K562 (cell line): ENCODE measurements at regions not wholly inside any gene's neighbourhood (a gene's known extent, or its start where the extent isn't known, plus 50 kb on each side); places are given as distances from the start of the nearest gene placed in this dataset.
"Not testable (repeated sequence)": the region's sequence is repeated elsewhere in the genome, so short reads cannot be mapped to it uniquely, and the experiment has no call there.

ENCODE experiments used
- ATAC-seq: fragments of 200-7000 bp; cut with Tn5 transposase; 3 replicates; pipeline ENCODE4 v1.9.1; 2020; ENCODE audit warnings: moderate library complexity
- BruUV-seq: library from RNA; stranded (reverse); fragments of 400-500 nt; replicated peaks from 2 replicates; lab custom pipeline; 2021; lab: Mats Ljungman, UMichigan
- CTCF ChIA-PET: fragments of 300-600 bp; formaldehyde crosslinking; extraction: SDS; loops from one replicate; lab custom pipeline; 2021; ENCODE audit warnings: low intra/inter-chr PET ratio; lab: Yijun Ruan, JAX
- POLR2A ChIA-PET: fragments of 300-600, 350-650 bp; sonication (Branson Sonifier 250); formaldehyde crosslinking; extraction: SDS; loops from one replicate; lab custom pipeline; 2021; ENCODE audit warnings: antibody characterized with exemption, inconsistent platforms; lab: Yijun Ruan, JAX
- DNase-seq, 4 experiments: peaks; one replicate each; pipeline versions ENCODE4 v3.0.0 to v3.0.0-alpha.2; 2011 to 2018; ENCODE audit warnings: low spot score in 3 of 4, mixed read lengths in 3 of 4; ENCODE audit errors: extremely low read depth in 1 of 4
- FAIRE-seq: peaks from 2 replicates; lab custom pipeline; 2011; peaks lifted over from hg19 to GRCh38; lab: Jason Lieb, UNC
- H2AFZ ChIP-seq: 2 replicates; pipeline ENCODE4 v1.6.0; 2011; ENCODE audit warnings: low read depth, low read length, control low read depth, inconsistent platforms
- H3K27ac ChIP-seq: fragments of 200-600 bp; 3 replicates; pipeline ENCODE4 v1.8.0; 2011; ENCODE audit warnings: low read depth, mild to moderate bottlenecking, control low read depth, inconsistent platforms, low read length, moderate library complexity, mixed read lengths; ENCODE audit errors: extremely low read depth
- H3K27me3 ChIP-seq, 2 experiments: fragments of 300-600 bp in 1 of 2; 2 replicates in 1 of 2; 3 replicates in 1 of 2; pipeline versions ENCODE4 v1.6.0 to v1.8.0; 2011; ENCODE audit warnings: inconsistent platforms in 2 of 2, low read length in 2 of 2, mild to moderate bottlenecking in 1 of 2, mixed read lengths in 1 of 2, moderate library complexity in 1 of 2; ENCODE audit not compliant: control insufficient read depth in 2 of 2, insufficient read depth in 2 of 2
- H3K36me3 ChIP-seq: fragments of 300-600 bp; 3 replicates; pipeline ENCODE4 v1.8.0; 2011; ENCODE audit warnings: mild to moderate bottlenecking, low read length, inconsistent platforms; ENCODE audit not compliant: control insufficient read depth, insufficient read depth
- H3K4me1 ChIP-seq, 2 experiments: fragments of 200-600 bp in 1 of 2; replicated peaks in 1 of 2; 2 replicates in 1 of 2; 3 replicates in 1 of 2; pipeline versions ENCODE4 v1.5.1 to v1.8.0; 2011; ENCODE audit warnings: inconsistent platforms in 2 of 2, low read length in 2 of 2, mild to moderate bottlenecking in 1 of 2, mixed read lengths in 1 of 2, moderate library complexity in 1 of 2; ENCODE audit not compliant: control insufficient read depth in 2 of 2, insufficient read depth in 2 of 2
- H3K4me2 ChIP-seq: 2 replicates; pipeline ENCODE4 v1.6.1; 2011; ENCODE audit warnings: low read length, control low read depth, inconsistent platforms, mixed read lengths; ENCODE audit not compliant: insufficient read depth
- H3K4me3 ChIP-seq: fragments of 200-600 bp; sonication (generic), shearing (Covaris generic); 2 replicates; pipeline ENCODE4 v1.5.1; 2016; ENCODE audit warnings: control low read depth, inconsistent platforms
- H3K79me2 ChIP-seq: fragments of 200-600 bp; 3 replicates; pipeline ENCODE4 v1.8.0; 2011; ENCODE audit warnings: low read length, inconsistent platforms; ENCODE audit not compliant: control insufficient read depth, insufficient read depth
- H3K9ac ChIP-seq, 2 experiments: 2 replicates each; pipeline versions ENCODE4 v1.6.0 to v1.6.1; 2011; ENCODE audit warnings: low read depth in 2 of 2, low read length in 2 of 2, control low read depth in 1 of 2, inconsistent platforms in 1 of 2, mild to moderate bottlenecking in 1 of 2, mixed read lengths in 1 of 2; ENCODE audit not compliant: insufficient read depth in 1 of 2
- H3K9me1 ChIP-seq: one replicate; pipeline ENCODE4 v1.6.0; 2011; ENCODE audit warnings: inconsistent platforms, mild to moderate bottlenecking, low read length, moderate library complexity; ENCODE audit not compliant: control insufficient read depth, insufficient read depth
- H3K9me3 ChIP-seq: replicated peaks from 2 replicates; pipeline ENCODE4 v1.5.1; 2011; ENCODE audit warnings: low read depth, low read length, inconsistent platforms; ENCODE audit not compliant: control insufficient read depth, insufficient read depth
- H4K20me1 ChIP-seq: replicated peaks from 2 replicates; pipeline ENCODE4 v1.6.1; 2011; ENCODE audit warnings: low read length, inconsistent platforms, mixed read lengths; ENCODE audit not compliant: control insufficient read depth, insufficient read depth
- ARHGAP35 ChIP-seq: fragments of 450-650 bp; IDR thresholded peaks from 2 replicates; pipeline ENCODE4 v1.6.1; 2018; ENCODE audit not compliant: partially characterized antibody
- ASH1L ChIP-seq: fragments of 450-650 bp; IDR thresholded peaks from 2 replicates; pipeline ENCODE4 v1.6.1; 2018; ENCODE audit warnings: borderline replicate concordance, mild to moderate bottlenecking, low read depth; ENCODE audit not compliant: partially characterized antibody
- COPS2 ChIP-seq: fragments of 450-650 bp; conservative IDR thresholded peaks from 2 replicates; pipeline ENCODE4 v1.6.1; 2016; ENCODE audit warnings: mild to moderate bottlenecking, moderate library complexity
- CREB5 ChIP-seq: fragments of 250-450 bp; sonication (Bioruptor Pico); IDR thresholded peaks from 2 replicates; pipeline ENCODE4 v1.5.0; 2020; ENCODE audit warnings: mild to moderate bottlenecking
- CXXC5 ChIP-seq: fragments of 250-450 bp; sonication (Bioruptor Pico); IDR thresholded peaks from 2 replicates; pipeline ENCODE4 v1.8.0; 2022; ENCODE audit warnings: inconsistent platforms, mild to moderate bottlenecking, moderate library complexity
- ESRRA ChIP-seq: fragments of 450-650 bp; IDR thresholded peaks from 2 replicates; pipeline ENCODE4 v1.6.1; 2014; ENCODE audit warnings: low read depth, mild to moderate bottlenecking, moderate library complexity, borderline replicate concordance
- JUND ChIP-seq, 2 experiments: IDR thresholded peaks; 2 replicates in 1 of 2; 3 replicates in 1 of 2; pipeline ENCODE4 v1.6.1; 2011; ENCODE audit warnings: borderline replicate concordance in 2 of 2, low read depth in 2 of 2, low read length in 2 of 2, improper control_type of control experiment in 1 of 2, missing biosample characterization in 1 of 2, missing genetic modification characterization in 1 of 2, missing genetic modification reagents in 1 of 2
- MCM5 ChIP-seq: fragments of 450-650 bp; IDR thresholded peaks from 2 replicates; pipeline ENCODE4 v1.6.1; 2016; ENCODE audit warnings: low read depth
- POLR2AphosphoS5 ChIP-seq: IDR thresholded peaks from 2 replicates; pipeline ENCODE4 v1.6.1; 2011; ENCODE audit warnings: mild to moderate bottlenecking, low read depth, low read length, moderate library complexity; ENCODE audit not compliant: control insufficient read depth, insufficient read depth
- SIX5 ChIP-seq, 2 experiments: IDR thresholded peaks; 2 replicates each; pipeline ENCODE4 v1.6.1; 2011; ENCODE audit warnings: low read length in 2 of 2, borderline replicate concordance in 1 of 2, low read depth in 1 of 2, mild to moderate bottlenecking in 1 of 2, moderate library complexity in 1 of 2; ENCODE audit not compliant: insufficient read depth in 1 of 2
- YBX1 ChIP-seq: fragments of 450-650 bp; IDR thresholded peaks from 2 replicates; pipeline ENCODE4 v1.7.1; 2016; ENCODE audit warnings: mild to moderate bottlenecking
- ZNF75A ChIP-seq: fragments of 450-650 bp; formaldehyde crosslinking; IDR thresholded peaks from 2 replicates; pipeline ENCODE4 v1.4.0; 2020; ENCODE audit warnings: mild to moderate bottlenecking
- WGBS: fragments of 100-300 bp; shearing (Covaris generic); methylation state at CpG from one replicate; pipeline ENCODE4 v1.1.6; 2016; ENCODE audit warnings: low coverage, mixed read lengths; ENCODE audit not compliant: insufficient coverage; ENCODE audit errors: missing lambda C conversion rate; 5-methylcytosine and 5-hydroxymethylcytosine counted together
- in situ Hi-C: fragments of 300-500 bp; cut with MboI; formaldehyde crosslinking; loops from 4 replicates; pipeline ENCODE4 v1.15.0; 2018; ENCODE audit warnings: inconsistent platforms, mixed read lengths
- intact Hi-C: fragments of 100-400 bp; cut with micrococcal nuclease; formaldehyde crosslinking; loops from 2 replicates; pipeline ENCODE4 v1.14.2; 2022
- TF ChIP-seq, protein P1 (sequence below): sonication (generic); formaldehyde crosslinking; IDR thresholded peaks from 2 replicates; pipeline ENCODE4 v1.8.1; 2023; ENCODE audit warnings: mild to moderate bottlenecking, missing genetic modification reagents

DNA sequence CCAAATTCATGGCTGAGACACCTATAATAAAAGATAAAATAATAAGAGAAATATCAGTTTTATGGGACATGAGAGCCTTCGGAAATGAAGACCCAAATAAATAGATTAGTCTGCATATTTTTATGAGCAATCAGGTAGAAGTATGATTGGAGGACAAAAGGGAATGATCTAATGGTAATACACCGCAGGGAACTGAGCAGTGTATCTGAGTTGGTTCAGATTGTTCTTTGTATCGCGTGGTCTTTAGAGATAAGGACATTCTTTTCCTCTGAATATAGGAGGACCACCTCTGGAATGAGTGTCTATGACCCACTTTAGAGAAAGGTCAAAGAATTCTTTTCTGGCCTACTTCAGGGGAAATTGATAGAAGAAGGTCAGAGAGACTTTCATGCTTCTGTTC, 801.8 kb upstream of the CHD1 start:
- DNase-seq, H2AFZ ChIP-seq, H3K9ac ChIP-seq, POLR2A ChIA-PET, H3K4me2 ChIP-seq, H3K27me3 ChIP-seq, BruUV-seq, H3K9me3 ChIP-seq, in situ Hi-C loops, ATAC-seq, CTCF ChIA-PET, H3K4me1 ChIP-seq, intact Hi-C loops, H3K79me2 ChIP-seq, H4K20me1 ChIP-seq, FAIRE-seq, H3K4me3 ChIP-seq, H3K9me1 ChIP-seq, H3K27ac ChIP-seq, H3K36me3 ChIP-seq: not testable (repeated sequence)
- WGBS: 0% methylated on average over 3 of the region's 4 CpGs

GRCh38 chr5:99724732-99725290, 796.0 kb upstream of the CHD1 start:
- intact Hi-C loops (no loop called here), in situ Hi-C loops (no loop called here)
- Histone ChIP-seq H2AFZ (no peak overlapping the region), H3K27ac (no peak overlapping the region), H3K79me2 (no peaks in the 10 kb centered on the region), H3K4me1 (no peaks in the 10 kb centered on the region), H3K9me3 (no peaks in the 10 kb centered on the region; the same call in 1 of the 2 replicates), H3K9ac (no peak overlapping the region), H3K9me1 (no peaks in the 10 kb centered on the region), H3K27me3 (no peaks in the 10 kb centered on the region), H4K20me1 (no peaks in the 10 kb centered on the region), H3K4me2 (no peak overlapping the region), H3K36me3 (no peaks in the 10 kb centered on the region), H3K4me3 (no peak overlapping the region)
- BruUV-seq: no TSS peak
- CTCF ChIA-PET: no interaction called here
- DNase-seq: no peak
- no peak for ATAC-seq
- POLR2A ChIA-PET: no interaction called here
- WGBS: 0% methylated on average over 2 of the region's 2 CpGs
- FAIRE-seq: no peak
- TF ChIP-seq POLR2AphosphoS5 (no peak), MCM5 (no peak), YBX1 (no peak), SIX5 (IDR thresholded peaks at IDR 0.05; ENCODE audit: borderline replicate concordance in 1 of 2, insufficient read depth in 1 of 2, low read depth in 1 of 2, low read length in 2 of 2) (no peak), ARHGAP35 (no peak), ESRRA (no peak), JUND (IDR thresholded peaks at IDR 0.05; ENCODE audit: borderline replicate concordance, low read depth, low read length) (no peak), JUND (tag; IDR thresholded peaks at IDR 0.05; ENCODE audit: borderline replicate concordance, low read depth, low read length) (no peak), CXXC5 (CRISPR knock-in tag) (no peak), CREB5 (CRISPR knock-in tag) (no peak), ZNF75A (CRISPR knock-in tag) (no peak), ASH1L (no peak), COPS2 (no peak)
- TF ChIP-seq, protein P1, sequence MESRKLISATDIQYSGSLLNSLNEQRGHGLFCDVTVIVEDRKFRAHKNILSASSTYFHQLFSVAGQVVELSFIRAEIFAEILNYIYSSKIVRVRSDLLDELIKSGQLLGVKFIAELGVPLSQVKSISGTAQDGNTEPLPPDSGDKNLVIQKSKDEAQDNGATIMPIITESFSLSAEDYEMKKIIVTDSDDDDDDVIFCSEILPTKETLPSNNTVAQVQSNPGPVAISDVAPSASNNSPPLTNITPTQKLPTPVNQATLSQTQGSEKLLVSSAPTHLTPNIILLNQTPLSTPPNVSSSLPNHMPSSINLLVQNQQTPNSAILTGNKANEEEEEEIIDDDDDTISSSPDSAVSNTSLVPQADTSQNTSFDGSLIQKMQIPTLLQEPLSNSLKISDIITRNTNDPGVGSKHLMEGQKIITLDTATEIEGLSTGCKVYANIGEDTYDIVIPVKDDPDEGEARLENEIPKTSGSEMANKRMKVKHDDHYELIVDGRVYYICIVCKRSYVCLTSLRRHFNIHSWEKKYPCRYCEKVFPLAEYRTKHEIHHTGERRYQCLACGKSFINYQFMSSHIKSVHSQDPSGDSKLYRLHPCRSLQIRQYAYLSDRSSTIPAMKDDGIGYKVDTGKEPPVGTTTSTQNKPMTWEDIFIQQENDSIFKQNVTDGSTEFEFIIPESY (CRISPR knock-in tag): no peak
